Neutrophil (primary cell): ENCODE measurements at regions not wholly inside any gene's neighbourhood (a gene's known extent, or its start where the extent isn't known, plus 50 kb on each side); places are given as distances from the start of the nearest gene placed in this dataset.
"Not testable (repeated sequence)": the region's sequence is repeated elsewhere in the genome, so short reads cannot be mapped to it uniquely, and the experiment has no call there.

Experiments
- H3K27ac ChIP-seq: fragments of 200-600 bp; sonication (generic); 2 replicates; pipeline ENCODE4 v1.5.1; 2016; ENCODE audit warnings: mild to moderate bottlenecking, moderate library complexity
- H3K27me3 ChIP-seq: fragments of 200-600 bp; sonication (generic); 2 replicates; pipeline ENCODE4 v1.6.0; 2016; ENCODE audit warnings: mild to moderate bottlenecking
- H3K36me3 ChIP-seq: fragments of 200-600 bp; sonication (generic); 2 replicates; pipeline ENCODE4 v1.5.1; 2017
- H3K4me1 ChIP-seq, 2 experiments: fragments of 200-600 bp in 1 of 2; sonication (generic) in 1 of 2; 1 replicate in 1 of 2; 2 replicates in 1 of 2; pipeline versions ENCODE4 v1.5.1 to v1.6.1; 2013 to 2016; ENCODE audit warnings: low read depth in 1 of 2, low read length in 1 of 2, mild to moderate bottlenecking in 1 of 2, moderate library complexity in 1 of 2; ENCODE audit not compliant: control insufficient read depth in 1 of 2, insufficient read depth in 1 of 2
- H3K4me3 ChIP-seq, 2 experiments: fragments of 200-600 bp in 1 of 2; sonication (generic) in 1 of 2; 1 replicate in 1 of 2; 2 replicates in 1 of 2; pipeline ENCODE4 v1.5.1; 2013 to 2016; ENCODE audit warnings: low read depth in 1 of 2, low read length in 1 of 2, mild to moderate bottlenecking in 1 of 2, moderate library complexity in 1 of 2
- H3K9me3 ChIP-seq: fragments of 200-600 bp; sonication (generic); 2 replicates; pipeline ENCODE4 v1.5.1; 2016
- TF ChIP-seq, protein P1 (sequence below): fragments of 200-600 bp; sonication (generic); IDR thresholded peaks from 2 replicates; pipeline ENCODE4 v1.5.1; 2016; ENCODE audit warnings: antibody characterized with exemption

DNA sequence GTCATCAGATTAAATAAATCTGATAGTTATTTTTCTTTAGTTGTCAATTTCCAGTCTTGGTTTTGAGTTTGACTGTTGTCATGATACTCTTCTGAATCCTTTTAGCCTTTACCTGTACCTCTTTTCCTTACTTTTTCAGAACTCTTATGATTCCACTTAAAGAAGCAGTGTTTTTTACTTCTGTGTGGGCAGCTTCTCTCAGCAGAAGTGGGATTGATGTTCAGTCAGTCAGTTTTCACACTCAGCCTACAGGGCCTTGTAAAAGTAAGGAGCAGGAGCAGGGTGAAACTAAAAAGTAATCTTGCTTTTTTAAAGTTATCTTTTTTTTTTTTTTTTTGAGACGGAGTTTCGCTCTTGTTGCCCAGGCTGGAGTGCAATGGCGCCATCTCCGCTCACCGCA lies 75.1 kb downstream of the HAUS1 start:
- H3K36me3 ChIP-seq: no peaks in the 10 kb centered on the region
- H3K4me1 ChIP-seq: peaks cover 27 to 31% of the 10 kb centered on the region in 2 experiments
- no peak overlapping the region for H3K4me3 ChIP-seq
- no peaks in the 10 kb centered on the region for H3K27me3 ChIP-seq
- no peaks in the 10 kb centered on the region for H3K9me3 ChIP-seq
- no peak overlapping the region for H3K27ac ChIP-seq
- TF ChIP-seq, protein P1, sequence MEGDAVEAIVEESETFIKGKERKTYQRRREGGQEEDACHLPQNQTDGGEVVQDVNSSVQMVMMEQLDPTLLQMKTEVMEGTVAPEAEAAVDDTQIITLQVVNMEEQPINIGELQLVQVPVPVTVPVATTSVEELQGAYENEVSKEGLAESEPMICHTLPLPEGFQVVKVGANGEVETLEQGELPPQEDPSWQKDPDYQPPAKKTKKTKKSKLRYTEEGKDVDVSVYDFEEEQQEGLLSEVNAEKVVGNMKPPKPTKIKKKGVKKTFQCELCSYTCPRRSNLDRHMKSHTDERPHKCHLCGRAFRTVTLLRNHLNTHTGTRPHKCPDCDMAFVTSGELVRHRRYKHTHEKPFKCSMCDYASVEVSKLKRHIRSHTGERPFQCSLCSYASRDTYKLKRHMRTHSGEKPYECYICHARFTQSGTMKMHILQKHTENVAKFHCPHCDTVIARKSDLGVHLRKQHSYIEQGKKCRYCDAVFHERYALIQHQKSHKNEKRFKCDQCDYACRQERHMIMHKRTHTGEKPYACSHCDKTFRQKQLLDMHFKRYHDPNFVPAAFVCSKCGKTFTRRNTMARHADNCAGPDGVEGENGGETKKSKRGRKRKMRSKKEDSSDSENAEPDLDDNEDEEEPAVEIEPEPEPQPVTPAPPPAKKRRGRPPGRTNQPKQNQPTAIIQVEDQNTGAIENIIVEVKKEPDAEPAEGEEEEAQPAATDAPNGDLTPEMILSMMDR: no peak

DNA sequence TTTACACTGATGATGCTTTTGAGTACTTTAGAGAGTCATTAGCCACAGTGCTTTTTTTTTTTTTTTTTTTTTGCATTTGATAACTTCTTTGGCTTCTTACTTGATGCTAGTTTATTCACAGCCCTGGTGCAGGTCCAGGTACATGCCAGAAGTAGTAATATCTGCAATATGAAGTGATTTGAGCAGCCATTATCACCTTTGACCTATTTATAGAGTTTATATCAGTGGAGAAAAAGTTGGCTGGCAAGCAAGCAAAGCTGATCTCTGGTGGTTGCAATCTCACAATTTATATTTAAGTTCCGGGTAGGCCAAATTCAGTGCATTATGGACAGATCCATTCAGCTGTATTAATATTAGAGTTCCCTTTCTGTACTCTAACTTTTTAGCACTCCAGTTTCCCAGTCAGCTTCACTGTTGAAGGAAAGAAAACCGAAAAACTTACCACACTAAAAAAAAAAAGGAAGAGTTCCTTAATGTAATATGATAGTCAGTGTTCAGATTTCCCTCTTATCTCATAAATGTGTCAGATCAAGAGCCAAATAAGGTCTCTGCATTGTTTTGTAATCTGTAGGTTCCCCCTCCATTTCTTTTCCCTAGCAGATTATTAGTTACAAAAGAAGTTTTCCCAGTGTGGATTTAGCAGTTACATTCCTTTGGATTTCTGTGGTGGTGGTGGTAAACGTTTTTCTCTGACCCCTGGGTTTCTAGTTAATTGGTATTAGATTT lies 78.6 kb downstream of the HAUS1 start:
- Histone ChIP-seq H3K27ac (no peak overlapping the region), H3K4me3 (no peak overlapping the region), H3K4me1 (peaks cover 7 to 10% of the 10 kb centered on the region in 2 experiments), H3K27me3 (no peaks in the 10 kb centered on the region), H3K9me3 (no peaks in the 10 kb centered on the region), H3K36me3 (no peaks in the 10 kb centered on the region)
- TF ChIP-seq, protein P1: no peak

DNA sequence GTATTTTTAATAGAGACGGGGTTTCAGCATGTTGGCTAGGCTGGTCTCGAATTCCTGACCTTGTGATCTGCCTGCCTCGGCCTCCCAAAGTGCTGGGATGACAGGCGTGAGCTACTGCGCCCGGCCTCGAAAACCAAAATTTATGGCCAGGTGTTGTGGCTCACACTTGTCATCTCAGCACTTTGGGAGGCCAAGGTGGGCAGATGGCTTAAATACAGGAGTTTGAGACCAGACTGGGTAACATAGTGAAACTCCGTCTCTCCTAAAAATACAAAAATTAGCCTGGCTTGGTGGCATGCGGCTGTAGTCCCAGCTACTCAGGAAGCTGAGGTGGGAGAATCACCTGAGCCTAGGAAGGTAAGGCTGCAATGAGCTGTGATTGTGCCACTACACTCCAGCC lies 80.1 kb downstream of the HAUS1 start:
- not testable (repeated sequence) for H3K27me3 ChIP-seq, H3K36me3 ChIP-seq, H3K4me3 ChIP-seq, H3K4me1 ChIP-seq, H3K9me3 ChIP-seq
- H3K27ac ChIP-seq: peak overlapping the region; percentile 38

DNA sequence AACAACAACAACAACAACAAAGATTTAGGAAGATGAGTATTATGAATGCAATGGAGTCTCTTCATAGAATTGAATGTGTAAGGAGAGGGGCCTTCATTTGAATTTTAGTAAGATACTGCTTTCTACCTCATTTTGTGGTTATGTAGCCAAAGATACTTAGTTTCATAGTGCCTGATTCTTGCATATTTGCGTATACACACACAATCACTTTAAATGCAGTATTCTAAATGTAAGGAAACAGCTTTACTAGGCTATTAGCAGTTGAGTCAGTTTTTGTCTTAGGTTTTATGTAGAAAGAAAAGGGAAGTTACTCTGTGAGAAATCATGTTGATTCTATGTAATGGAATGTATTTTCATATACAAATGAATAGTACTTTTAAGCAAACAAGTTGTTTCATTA lies 80.5 kb downstream of the HAUS1 start:
- H3K4me3 ChIP-seq: no peak overlapping the region
- H3K27me3 ChIP-seq: no peaks in the 10 kb centered on the region
- TF ChIP-seq, protein P1: no peak
- peak overlapping the region; percentile 38 for H3K27ac ChIP-seq
- no peaks in the 10 kb centered on the region for H3K9me3 ChIP-seq
- H3K36me3 ChIP-seq: no peaks in the 10 kb centered on the region
- peaks cover 7 to 10% of the 10 kb centered on the region in 2 experiments for H3K4me1 ChIP-seq

DNA sequence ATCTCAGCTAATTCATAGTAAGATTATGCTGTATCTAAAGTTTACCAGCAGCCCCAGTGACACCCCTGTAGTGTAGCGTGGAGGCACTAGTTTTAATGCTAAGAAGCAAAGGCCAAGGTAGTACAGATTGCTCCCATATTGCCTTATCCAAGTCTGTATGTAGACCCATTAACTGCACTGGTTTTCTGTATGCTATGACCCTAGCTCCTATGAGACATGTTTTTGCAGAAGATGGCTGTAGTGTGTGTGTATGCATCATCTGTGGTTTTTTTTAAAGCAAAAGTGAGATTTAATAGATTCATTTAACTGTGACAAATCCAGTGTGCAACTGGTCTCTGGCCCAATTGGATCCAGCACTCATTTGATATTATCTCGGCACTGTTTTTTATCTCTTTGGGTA lies 86.5 kb downstream of the HAUS1 start:
- Histone ChIP-seq H3K27ac (no peak overlapping the region), H3K9me3 (no peaks in the 10 kb centered on the region), H3K4me1 (no peaks in the 10 kb centered on the region), H3K27me3 (no peaks in the 10 kb centered on the region), H3K36me3 (no peaks in the 10 kb centered on the region), H3K4me3 (no peak overlapping the region)
- TF ChIP-seq, protein P1: no peak

DNA sequence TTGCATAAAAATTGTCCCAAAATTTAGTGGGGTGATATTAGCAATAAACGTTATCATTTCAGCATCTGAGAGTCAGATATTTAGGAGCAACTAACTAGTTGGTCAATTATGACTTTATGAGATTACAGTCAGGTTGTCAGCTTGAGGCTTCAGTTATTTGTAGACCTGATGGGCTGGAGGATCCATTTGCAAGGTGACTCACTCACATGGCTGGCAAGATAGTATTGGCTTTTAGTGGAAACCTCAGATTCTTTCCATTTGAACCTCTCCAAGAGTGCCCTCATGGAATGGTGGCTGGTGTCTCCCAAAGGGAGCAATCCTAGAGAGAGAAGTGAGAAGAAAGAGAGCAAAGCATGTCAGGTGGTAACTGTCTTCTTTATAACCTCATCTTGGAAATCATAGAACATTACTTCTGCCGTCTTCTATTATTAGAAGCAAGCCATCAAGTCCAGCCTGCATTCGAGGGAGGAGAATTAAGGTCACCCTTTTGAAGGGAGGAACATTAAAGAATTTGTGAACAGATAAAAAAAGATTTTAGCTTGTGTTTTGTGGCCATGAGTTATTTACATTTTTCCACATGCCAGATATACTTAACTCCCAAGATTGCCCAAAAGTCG lies 92.5 kb downstream of the HAUS1 start:
- peak overlapping the region; percentile 8 for H3K27ac ChIP-seq
- H3K36me3 ChIP-seq: peaks cover 6% of the 10 kb centered on the region
- no peak overlapping the region for H3K4me3 ChIP-seq
- TF ChIP-seq, protein P1: no peak
- H3K4me1 ChIP-seq: peaks cover 21 to 22% of the 10 kb centered on the region in 2 experiments
- H3K27me3 ChIP-seq: no peaks in the 10 kb centered on the region
- H3K9me3 ChIP-seq: no peaks in the 10 kb centered on the region
